NB4 (cell line): ENCODE measurements at regions not wholly inside any gene's neighbourhood (a gene's known extent, or its start where the extent isn't known, plus 50 kb on each side); places are given as distances from the start of the nearest gene placed in this dataset.

Experiments used
- DNase-seq: peaks from one replicate; pipeline ENCODE4 v3.0.0; 2010; ENCODE audit warnings: low read depth
- H3K4me3 ChIP-seq: one replicate; pipeline ENCODE4 v1.5.1; 2011; ENCODE audit warnings: mild to moderate bottlenecking, low read depth, low read length, moderate library complexity
- CTCF ChIP-seq: IDR thresholded peaks from one replicate; pipeline ENCODE4 v1.5.1; 2012; ENCODE audit warnings: low read depth, low read length
- MAX ChIP-seq: IDR thresholded peaks from 2 replicates; pipeline ENCODE4 v1.6.1; 2011; ENCODE audit warnings: low read depth, low read length
- MYC ChIP-seq: IDR thresholded peaks from 2 replicates; pipeline ENCODE4 v1.6.1; 2011; ENCODE audit warnings: low read depth, low read length
- POLR2A ChIP-seq: IDR thresholded peaks from 2 replicates; pipeline ENCODE4 v1.6.1; 2011; ENCODE audit warnings: mild to moderate bottlenecking; ENCODE audit not compliant: insufficient read length; ENCODE audit errors: extremely low read depth

- H3K4me3 ChIP-seq: no peak overlapping the region
- TF ChIP-seq CTCF (no peak), POLR2A (no peak), MAX (no peak), MYC (no peak)
- DNase-seq: no peak
Measured at GRCh38 chr1:178030467-178030866, 60.6 kb upstream of the SEC16B start.

- DNase-seq: peak; percentile 79
Measured at GRCh38 chr1:178031856-178032320, 62.0 kb upstream of the RASAL2 start.

GRCh38 chr1:178033019-178033418, 60.9 kb upstream of the RASAL2 start:
- no peak overlapping the region for H3K4me3 ChIP-seq
- TF ChIP-seq MYC: no peak
- no peak for TF ChIP-seq CTCF
- no peak for TF ChIP-seq POLR2A
- no peak for TF ChIP-seq MAX
- no peak for DNase-seq

More at GRCh38 chr1:178031856-178032320, 62.0 kb upstream of the RASAL2 start:
- H3K4me3 ChIP-seq: no peak overlapping the region
- TF ChIP-seq CTCF (peak; percentile 81), MAX (no peak)

- DNase-seq: no peak
- no peak overlapping the region for H3K4me3 ChIP-seq
- no peak for TF ChIP-seq MYC
- TF ChIP-seq POLR2A: no peak
- TF ChIP-seq MAX: no peak
- TF ChIP-seq CTCF: no peak
Measured at GRCh38 chr1:178034676-178035075, 59.2 kb upstream of the RASAL2 start.

GRCh38 chr1:178036090-178036489, 57.8 kb upstream of the RASAL2 start:
- H3K4me3 ChIP-seq: no peak overlapping the region
- no peak for DNase-seq
- TF ChIP-seq MYC (no peak), CTCF (no peak), MAX (no peak), POLR2A (no peak)
